ENCODE measurements at regions not wholly inside any gene's neighbourhood (a gene's known extent, or its start where the extent isn't known, plus 50 kb on each side); places are given as distances from the start of the nearest gene placed in this dataset.

DNA sequence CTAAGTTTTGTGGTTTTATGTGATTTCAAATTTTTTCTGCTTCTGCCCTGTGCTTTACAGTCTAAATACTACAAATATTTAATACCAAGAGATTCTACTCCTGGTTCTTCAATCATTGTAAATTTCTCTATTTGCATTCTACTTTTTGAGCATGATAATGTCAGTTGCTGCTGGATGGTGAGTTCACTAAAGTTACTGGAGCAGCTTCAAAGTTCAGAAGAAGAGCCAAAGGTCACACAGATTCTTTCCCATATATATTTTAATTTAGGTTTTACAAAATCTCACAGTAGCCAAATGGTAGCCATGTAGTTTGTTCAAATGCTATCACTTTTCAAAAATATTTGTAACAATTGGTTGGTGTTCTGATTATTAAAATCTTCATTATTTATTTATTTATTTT is 378.7 kb downstream of the TMEM232 start:
- Histone ChIP-seq H3K4me1 (ENCODE audit: control insufficient read depth, insufficient read depth, low read length) (no peaks in the 10 kb centered on the region), H3K9me3 (ENCODE audit: control insufficient read depth, insufficient read depth, low read depth, low read length) (no peaks in the 10 kb centered on the region), H3K36me3 (ENCODE audit: control insufficient read depth, insufficient read depth, low read length) (no peaks in the 10 kb centered on the region), H3K27me3 (ENCODE audit: control insufficient read depth, insufficient read depth, low read length) (no peaks in the 10 kb centered on the region), H3K4me3 (ENCODE audit: low read depth in 2 of 2, low read length in 2 of 2) (no peak overlapping the region), H3K27ac (ENCODE audit: low read length) (no peak overlapping the region)
- ATAC-seq (no peak), DNase-seq (ENCODE audit: low read depth, low spot score) (no peak)
- in situ Hi-C loops (cut with HindIII; ENCODE audit: low pct_unique_long_range_greater_than_20kb, low sequenced_read_pairs) (no loop called here), intact Hi-C loops (cut with micrococcal nuclease; ENCODE audit: unreplicated experiment) (no loop called here)
- BruUV-seq (replicated peaks) = no TSS peak
- ChIA-PET CTCF (no interaction called here), POLR2A (no interaction called here)
- no peak for TF ChIP-seq SIN3A (IDR thresholded peaks at IDR 0.05; ENCODE audit: borderline replicate concordance, insufficient read depth, low read depth, low read length)
- TF ChIP-seq POLR2AphosphoS5 (IDR thresholded peaks at IDR 0.05; ENCODE audit: low read depth, low read length) = no peak
- no peak for TF ChIP-seq TCF7L2 (IDR thresholded peaks at IDR 0.05; ENCODE audit: low read depth, low read length)
- TF ChIP-seq, protein P1, sequence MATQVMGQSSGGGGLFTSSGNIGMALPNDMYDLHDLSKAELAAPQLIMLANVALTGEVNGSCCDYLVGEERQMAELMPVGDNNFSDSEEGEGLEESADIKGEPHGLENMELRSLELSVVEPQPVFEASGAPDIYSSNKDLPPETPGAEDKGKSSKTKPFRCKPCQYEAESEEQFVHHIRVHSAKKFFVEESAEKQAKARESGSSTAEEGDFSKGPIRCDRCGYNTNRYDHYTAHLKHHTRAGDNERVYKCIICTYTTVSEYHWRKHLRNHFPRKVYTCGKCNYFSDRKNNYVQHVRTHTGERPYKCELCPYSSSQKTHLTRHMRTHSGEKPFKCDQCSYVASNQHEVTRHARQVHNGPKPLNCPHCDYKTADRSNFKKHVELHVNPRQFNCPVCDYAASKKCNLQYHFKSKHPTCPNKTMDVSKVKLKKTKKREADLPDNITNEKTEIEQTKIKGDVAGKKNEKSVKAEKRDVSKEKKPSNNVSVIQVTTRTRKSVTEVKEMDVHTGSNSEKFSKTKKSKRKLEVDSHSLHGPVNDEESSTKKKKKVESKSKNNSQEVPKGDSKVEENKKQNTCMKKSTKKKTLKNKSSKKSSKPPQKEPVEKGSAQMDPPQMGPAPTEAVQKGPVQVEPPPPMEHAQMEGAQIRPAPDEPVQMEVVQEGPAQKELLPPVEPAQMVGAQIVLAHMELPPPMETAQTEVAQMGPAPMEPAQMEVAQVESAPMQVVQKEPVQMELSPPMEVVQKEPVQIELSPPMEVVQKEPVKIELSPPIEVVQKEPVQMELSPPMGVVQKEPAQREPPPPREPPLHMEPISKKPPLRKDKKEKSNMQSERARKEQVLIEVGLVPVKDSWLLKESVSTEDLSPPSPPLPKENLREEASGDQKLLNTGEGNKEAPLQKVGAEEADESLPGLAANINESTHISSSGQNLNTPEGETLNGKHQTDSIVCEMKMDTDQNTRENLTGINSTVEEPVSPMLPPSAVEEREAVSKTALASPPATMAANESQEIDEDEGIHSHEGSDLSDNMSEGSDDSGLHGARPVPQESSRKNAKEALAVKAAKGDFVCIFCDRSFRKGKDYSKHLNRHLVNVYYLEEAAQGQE (IDR thresholded peaks at IDR 0.05; ENCODE audit: insufficient read depth in 1 of 2, low read depth in 2 of 2, low read length in 1 of 2) = no peak
- TF ChIP-seq, protein P2, sequence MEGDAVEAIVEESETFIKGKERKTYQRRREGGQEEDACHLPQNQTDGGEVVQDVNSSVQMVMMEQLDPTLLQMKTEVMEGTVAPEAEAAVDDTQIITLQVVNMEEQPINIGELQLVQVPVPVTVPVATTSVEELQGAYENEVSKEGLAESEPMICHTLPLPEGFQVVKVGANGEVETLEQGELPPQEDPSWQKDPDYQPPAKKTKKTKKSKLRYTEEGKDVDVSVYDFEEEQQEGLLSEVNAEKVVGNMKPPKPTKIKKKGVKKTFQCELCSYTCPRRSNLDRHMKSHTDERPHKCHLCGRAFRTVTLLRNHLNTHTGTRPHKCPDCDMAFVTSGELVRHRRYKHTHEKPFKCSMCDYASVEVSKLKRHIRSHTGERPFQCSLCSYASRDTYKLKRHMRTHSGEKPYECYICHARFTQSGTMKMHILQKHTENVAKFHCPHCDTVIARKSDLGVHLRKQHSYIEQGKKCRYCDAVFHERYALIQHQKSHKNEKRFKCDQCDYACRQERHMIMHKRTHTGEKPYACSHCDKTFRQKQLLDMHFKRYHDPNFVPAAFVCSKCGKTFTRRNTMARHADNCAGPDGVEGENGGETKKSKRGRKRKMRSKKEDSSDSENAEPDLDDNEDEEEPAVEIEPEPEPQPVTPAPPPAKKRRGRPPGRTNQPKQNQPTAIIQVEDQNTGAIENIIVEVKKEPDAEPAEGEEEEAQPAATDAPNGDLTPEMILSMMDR (IDR thresholded peaks at IDR 0.05) = no peak

DNA sequence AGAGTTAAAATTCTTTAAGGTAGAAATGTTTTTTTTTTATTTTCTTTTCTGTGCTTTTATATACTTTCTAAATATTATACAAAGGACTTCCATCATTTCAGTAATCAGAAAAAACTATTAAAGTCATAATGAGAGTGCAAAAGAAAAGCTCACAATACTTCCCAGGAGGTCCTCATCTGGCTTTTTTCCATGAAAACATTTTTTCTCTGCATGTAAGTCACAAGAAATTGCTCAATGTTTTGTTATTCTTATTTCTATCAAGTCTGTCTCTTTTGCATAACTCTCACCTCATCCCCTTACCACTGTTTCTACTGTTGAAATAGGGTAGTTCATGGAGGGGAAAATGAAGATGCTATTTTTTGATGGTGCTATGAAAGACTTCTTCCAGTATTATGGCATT is 375.0 kb downstream of the TMEM232 start:
- Histone ChIP-seq H3K4me1 (ENCODE audit: control insufficient read depth, insufficient read depth, low read length) (no peaks in the 10 kb centered on the region), H3K27me3 (ENCODE audit: control insufficient read depth, insufficient read depth, low read length) (no peaks in the 10 kb centered on the region), H3K4me3 (ENCODE audit: low read depth in 2 of 2, low read length in 2 of 2) (no peak overlapping the region), H3K36me3 (ENCODE audit: control insufficient read depth, insufficient read depth, low read length) (no peaks in the 10 kb centered on the region), H3K27ac (ENCODE audit: low read length) (no peak overlapping the region), H3K9me3 (ENCODE audit: control insufficient read depth, insufficient read depth, low read depth, low read length) (no peaks in the 10 kb centered on the region)
- TF ChIP-seq, protein P2 (IDR thresholded peaks at IDR 0.05) = no peak
- TF ChIP-seq, protein P1 (IDR thresholded peaks at IDR 0.05; ENCODE audit: insufficient read depth in 1 of 2, low read depth in 2 of 2, low read length in 1 of 2) = no peak
- CTCF ChIA-PET = no interaction called here
- BruUV-seq (replicated peaks) = no TSS peak
- in situ Hi-C loops (cut with HindIII; ENCODE audit: low pct_unique_long_range_greater_than_20kb, low sequenced_read_pairs) = no loop called here
- ATAC-seq (no peak), DNase-seq (ENCODE audit: low read depth, low spot score) (no peak)
- POLR2A ChIA-PET = no interaction called here
- intact Hi-C loops (cut with micrococcal nuclease; ENCODE audit: unreplicated experiment) = no loop called here

Data from Panc1 (cell line).